SKM-1 treated with dmso at 0.1 percent for 144 hours (cell line): ENCODE measurements at regions not wholly inside any gene's neighbourhood (a gene's known extent, or its start where the extent isn't known, plus 50 kb on each side); places are given as distances from the start of the nearest gene placed in this dataset.
"Not testable (repeated sequence)": the region's sequence is repeated elsewhere in the genome, so short reads cannot be mapped to it uniquely, and the experiment has no call there.

Source experiments
- DNase-seq: peaks from one replicate; lab custom pipeline; 2025; ENCODE audit not compliant: unreplicated experiment; lab: John Stamatoyannopoulos, UW

- DNase-seq: no peak
Measured at GRCh38 chrX:99421796-99422195, 988.3 kb downstream of the PCDH19 start.

GRCh38 chrX:99415470-99415869 is 994.6 kb downstream of the PCDH19 start:
- DNase-seq: no peak

GRCh38 chrX:99413317-99413716 is 996.8 kb downstream of the PCDH19 start:
- no peak for DNase-seq

- DNase-seq: no peak
Measured at GRCh38 chrX:99398545-99398944, 1011.5 kb downstream of the PCDH19 start.

- no peak for DNase-seq
Measured at GRCh38 chrX:99397879-99398278, 1012.2 kb downstream of the PCDH19 start.

GRCh38 chrX:99394456-99394855 is 1015.6 kb downstream of the PCDH19 start:
- DNase-seq: no peak

- DNase-seq: no peak
Measured at GRCh38 chrX:99384594-99385374, 1025.3 kb downstream of the PCDH19 start.

- DNase-seq: no peak
Measured at GRCh38 chrX:99383786-99384185, 1026.3 kb downstream of the PCDH19 start.

GRCh38 chrX:99371976-99372595 is 1038.0 kb downstream of the PCDH19 start:
- no peak for DNase-seq

GRCh38 chrX:99353412-99353811 is 1056.7 kb downstream of the PCDH19 start:
- no peak for DNase-seq

GRCh38 chrX:99348256-99348655 is 1061.8 kb downstream of the PCDH19 start:
- no peak for DNase-seq

- DNase-seq: no peak
Measured at GRCh38 chrX:99308302-99308701, 1101.8 kb downstream of the PCDH19 start.

GRCh38 chrX:99305573-99305972 is 1104.5 kb downstream of the PCDH19 start:
- DNase-seq: no peak

GRCh38 chrX:99301990-99302389 is 1108.1 kb downstream of the PCDH19 start:
- DNase-seq: peak; percentile 16

GRCh38 chrX:99271641-99272040 is 1138.4 kb downstream of the PCDH19 start:
- DNase-seq: no peak

GRCh38 chrX:99266255-99266654 is 1143.8 kb downstream of the PCDH19 start:
- no peak for DNase-seq

GRCh38 chrX:99248180-99248579 is 1161.9 kb downstream of the PCDH19 start:
- no peak for DNase-seq

GRCh38 chrX:99242001-99242400 is 1168.1 kb downstream of the PCDH19 start:
- no peak for DNase-seq

- DNase-seq: not testable (repeated sequence)
Measured at GRCh38 chrX:99234384-99234783, 1175.7 kb downstream of the PCDH19 start.

GRCh38 chrX:99192421-99192820 is 1217.7 kb downstream of the PCDH19 start:
- DNase-seq: no peak

GRCh38 chrX:99184153-99184552 is 1225.9 kb downstream of the PCDH19 start:
- no peak for DNase-seq

- DNase-seq: no peak
Measured at GRCh38 chrX:99172958-99173357, 1237.1 kb downstream of the PCDH19 start.

GRCh38 chrX:99142745-99143144 is 1267.3 kb downstream of the PCDH19 start:
- no peak for DNase-seq
